ENCODE measurements at regions not wholly inside any gene's neighbourhood (a gene's known extent, or its start where the extent isn't known, plus 50 kb on each side); places are given as distances from the start of the nearest gene placed in this dataset.

- TF ChIP-seq CTCF (optimal IDR thresholded peaks at IDR 0.05 in 1 of 3, IDR thresholded peaks at IDR 0.05 in 1 of 3, conservative IDR thresholded peaks at IDR 0.05 in 1 of 3; ENCODE audit: extremely low read depth in 1 of 3, insufficient read depth in 2 of 3, low read length in 3 of 3) (no peak), EZH2 (IDR thresholded peaks at IDR 0.05; ENCODE audit: low read length) (no peak)
Measured at GRCh38 chr10:90195288-90195840, 494.0 kb downstream of the KIF20B start.
